ENCODE measurements at regions not wholly inside any gene's neighbourhood (a gene's known extent, or its start where the extent isn't known, plus 50 kb on each side); places are given as distances from the start of the nearest gene placed in this dataset.

- H3K27me3 ChIP-seq (ENCODE audit: control insufficient read depth in 1 of 2, insufficient read depth in 2 of 2, low read length in 2 of 2): no peaks in the 10 kb centered on the region
- H3K4me3 ChIP-seq (ENCODE audit: low read depth in 1 of 2, low read length in 2 of 2): no peak overlapping the region
- no peak overlapping the region for H3K27ac ChIP-seq (ENCODE audit: low read depth, low read length)
These were observed 290.7 kb upstream of the IL12B start for GRCh38 chr5:159620853-159621540.

GRCh38 chr5:159628703-159629102, 287.6 kb upstream of the ADRA1B start:
- H3K4me1 ChIP-seq (ENCODE audit: control insufficient read depth in 1 of 2, insufficient read depth in 2 of 2, low read length in 2 of 2): no peaks in the 10 kb centered on the region
- H3K36me3 ChIP-seq (ENCODE audit: control insufficient read depth in 1 of 2, insufficient read depth in 2 of 2, low read length in 2 of 2): no peaks in the 10 kb centered on the region
- no peak overlapping the region for H3K4me3 ChIP-seq (ENCODE audit: low read depth in 1 of 2, low read length in 2 of 2)
- no peaks in the 10 kb centered on the region for H3K9me3 ChIP-seq (ENCODE audit: control insufficient read depth in 1 of 2, low read length in 2 of 2)
- no peak overlapping the region for H3K27ac ChIP-seq (ENCODE audit: low read depth, low read length)
- H3K27me3 ChIP-seq (ENCODE audit: control insufficient read depth in 1 of 2, insufficient read depth in 2 of 2, low read length in 2 of 2): no peaks in the 10 kb centered on the region
- no peak overlapping the region for H3K9ac ChIP-seq (ENCODE audit: low read depth in 1 of 2, low read length in 2 of 2)

More at GRCh38 chr5:159620853-159621540, 290.7 kb upstream of the IL12B start:
- Histone ChIP-seq H3K36me3 (ENCODE audit: control insufficient read depth in 1 of 2, insufficient read depth in 2 of 2, low read length in 2 of 2) (no peaks in the 10 kb centered on the region), H3K9ac (ENCODE audit: low read depth in 1 of 2, low read length in 2 of 2) (no peak overlapping the region), H3K4me1 (ENCODE audit: control insufficient read depth in 1 of 2, insufficient read depth in 2 of 2, low read length in 2 of 2) (no peaks in the 10 kb centered on the region), H3K9me3 (ENCODE audit: control insufficient read depth in 1 of 2, low read length in 2 of 2) (no peaks in the 10 kb centered on the region)

GRCh38 chr5:159629158-159629557, 287.1 kb upstream of the ADRA1B start:
- no peaks in the 10 kb centered on the region for H3K9me3 ChIP-seq (ENCODE audit: control insufficient read depth in 1 of 2, low read length in 2 of 2)
- no peaks in the 10 kb centered on the region for H3K27me3 ChIP-seq (ENCODE audit: control insufficient read depth in 1 of 2, insufficient read depth in 2 of 2, low read length in 2 of 2)
- no peak overlapping the region for H3K4me3 ChIP-seq (ENCODE audit: low read depth in 1 of 2, low read length in 2 of 2)
- no peak overlapping the region for H3K9ac ChIP-seq (ENCODE audit: low read depth in 1 of 2, low read length in 2 of 2)
- H3K27ac ChIP-seq (ENCODE audit: low read depth, low read length): no peak overlapping the region
- H3K36me3 ChIP-seq (ENCODE audit: control insufficient read depth in 1 of 2, insufficient read depth in 2 of 2, low read length in 2 of 2): no peaks in the 10 kb centered on the region
- no peaks in the 10 kb centered on the region for H3K4me1 ChIP-seq (ENCODE audit: control insufficient read depth in 1 of 2, insufficient read depth in 2 of 2, low read length in 2 of 2)

- Histone ChIP-seq H3K9me3 (ENCODE audit: control insufficient read depth in 1 of 2, low read length in 2 of 2) (no peaks in the 10 kb centered on the region), H3K4me3 (ENCODE audit: low read depth in 1 of 2, low read length in 2 of 2) (no peak overlapping the region), H3K36me3 (ENCODE audit: control insufficient read depth in 1 of 2, insufficient read depth in 2 of 2, low read length in 2 of 2) (no peaks in the 10 kb centered on the region), H3K27me3 (ENCODE audit: control insufficient read depth in 1 of 2, insufficient read depth in 2 of 2, low read length in 2 of 2) (no peaks in the 10 kb centered on the region), H3K27ac (ENCODE audit: low read depth, low read length) (no peak overlapping the region), H3K4me1 (ENCODE audit: control insufficient read depth in 1 of 2, insufficient read depth in 2 of 2, low read length in 2 of 2) (no peaks in the 10 kb centered on the region), H3K9ac (ENCODE audit: low read depth in 1 of 2, low read length in 2 of 2) (no peak overlapping the region)
These were observed 285.7 kb upstream of the ADRA1B start for GRCh38 chr5:159630545-159630944.

- Histone ChIP-seq H3K36me3 (ENCODE audit: control insufficient read depth in 1 of 2, insufficient read depth in 2 of 2, low read length in 2 of 2) (no peaks in the 10 kb centered on the region), H3K4me1 (ENCODE audit: control insufficient read depth in 1 of 2, insufficient read depth in 2 of 2, low read length in 2 of 2) (no peaks in the 10 kb centered on the region), H3K9ac (ENCODE audit: low read depth in 1 of 2, low read length in 2 of 2) (no peak overlapping the region), H3K27ac (ENCODE audit: low read depth, low read length) (no peak overlapping the region), H3K9me3 (ENCODE audit: control insufficient read depth in 1 of 2, low read length in 2 of 2) (no peaks in the 10 kb centered on the region), H3K27me3 (ENCODE audit: control insufficient read depth in 1 of 2, insufficient read depth in 2 of 2, low read length in 2 of 2) (no peaks in the 10 kb centered on the region), H3K4me3 (ENCODE audit: low read depth in 1 of 2, low read length in 2 of 2) (no peak overlapping the region)
These were observed 285.3 kb upstream of the ADRA1B start for GRCh38 chr5:159631001-159631400.

- H3K27ac ChIP-seq (ENCODE audit: low read depth, low read length): no peak overlapping the region
- H3K36me3 ChIP-seq (ENCODE audit: control insufficient read depth in 1 of 2, insufficient read depth in 2 of 2, low read length in 2 of 2): no peaks in the 10 kb centered on the region
These were observed 283.4 kb upstream of the ADRA1B start for GRCh38 chr5:159632866-159633265.

GRCh38 chr5:159638481-159638880, 277.8 kb upstream of the ADRA1B start:
- Histone ChIP-seq H3K27ac (ENCODE audit: low read depth, low read length) (no peak overlapping the region), H3K36me3 (ENCODE audit: control insufficient read depth in 1 of 2, insufficient read depth in 2 of 2, low read length in 2 of 2) (no peaks in the 10 kb centered on the region), H3K4me3 (ENCODE audit: low read depth in 1 of 2, low read length in 2 of 2) (no peak overlapping the region), H3K9me3 (ENCODE audit: control insufficient read depth in 1 of 2, low read length in 2 of 2) (no peaks in the 10 kb centered on the region), H3K9ac (ENCODE audit: low read depth in 1 of 2, low read length in 2 of 2) (no peak overlapping the region), H3K4me1 (ENCODE audit: control insufficient read depth in 1 of 2, insufficient read depth in 2 of 2, low read length in 2 of 2) (no peaks in the 10 kb centered on the region), H3K27me3 (ENCODE audit: control insufficient read depth in 1 of 2, insufficient read depth in 2 of 2, low read length in 2 of 2) (no peaks in the 10 kb centered on the region)

More at GRCh38 chr5:159632866-159633265, 283.4 kb upstream of the ADRA1B start:
- Histone ChIP-seq H3K9me3 (ENCODE audit: control insufficient read depth in 1 of 2, low read length in 2 of 2) (no peaks in the 10 kb centered on the region), H3K4me3 (ENCODE audit: low read depth in 1 of 2, low read length in 2 of 2) (no peak overlapping the region), H3K27me3 (ENCODE audit: control insufficient read depth in 1 of 2, insufficient read depth in 2 of 2, low read length in 2 of 2) (no peaks in the 10 kb centered on the region), H3K9ac (ENCODE audit: low read depth in 1 of 2, low read length in 2 of 2) (no peak overlapping the region), H3K4me1 (ENCODE audit: control insufficient read depth in 1 of 2, insufficient read depth in 2 of 2, low read length in 2 of 2) (no peaks in the 10 kb centered on the region)

GRCh38 chr5:159638954-159639559, 277.2 kb upstream of the ADRA1B start:
- no peak overlapping the region for H3K27ac ChIP-seq (ENCODE audit: low read depth, low read length)
- H3K9me3 ChIP-seq (ENCODE audit: control insufficient read depth in 1 of 2, low read length in 2 of 2): no peaks in the 10 kb centered on the region
- no peak overlapping the region for H3K9ac ChIP-seq (ENCODE audit: low read depth in 1 of 2, low read length in 2 of 2)
- no peak overlapping the region for H3K4me3 ChIP-seq (ENCODE audit: low read depth in 1 of 2, low read length in 2 of 2)
- H3K4me1 ChIP-seq (ENCODE audit: control insufficient read depth in 1 of 2, insufficient read depth in 2 of 2, low read length in 2 of 2): no peaks in the 10 kb centered on the region
- H3K36me3 ChIP-seq (ENCODE audit: control insufficient read depth in 1 of 2, insufficient read depth in 2 of 2, low read length in 2 of 2): no peaks in the 10 kb centered on the region
- no peaks in the 10 kb centered on the region for H3K27me3 ChIP-seq (ENCODE audit: control insufficient read depth in 1 of 2, insufficient read depth in 2 of 2, low read length in 2 of 2)

GRCh38 chr5:159639590-159639989, 276.7 kb upstream of the ADRA1B start:
- H3K9ac ChIP-seq (ENCODE audit: low read depth in 1 of 2, low read length in 2 of 2): no peak overlapping the region
- H3K27me3 ChIP-seq (ENCODE audit: control insufficient read depth in 1 of 2, insufficient read depth in 2 of 2, low read length in 2 of 2): no peaks in the 10 kb centered on the region
- H3K9me3 ChIP-seq (ENCODE audit: control insufficient read depth in 1 of 2, low read length in 2 of 2): no peaks in the 10 kb centered on the region
- H3K4me3 ChIP-seq (ENCODE audit: low read depth in 1 of 2, low read length in 2 of 2): no peak overlapping the region
- H3K4me1 ChIP-seq (ENCODE audit: control insufficient read depth in 1 of 2, insufficient read depth in 2 of 2, low read length in 2 of 2): no peaks in the 10 kb centered on the region
- no peaks in the 10 kb centered on the region for H3K36me3 ChIP-seq (ENCODE audit: control insufficient read depth in 1 of 2, insufficient read depth in 2 of 2, low read length in 2 of 2)
- H3K27ac ChIP-seq (ENCODE audit: low read depth, low read length): no peak overlapping the region

GRCh38 chr5:159640446-159640845, 275.8 kb upstream of the ADRA1B start:
- Histone ChIP-seq H3K27ac (ENCODE audit: low read depth, low read length) (no peak overlapping the region), H3K4me3 (ENCODE audit: low read depth in 1 of 2, low read length in 2 of 2) (no peak overlapping the region), H3K36me3 (ENCODE audit: control insufficient read depth in 1 of 2, insufficient read depth in 2 of 2, low read length in 2 of 2) (no peaks in the 10 kb centered on the region)

More at GRCh38 chr5:159640446-159640845, 275.8 kb upstream of the ADRA1B start:
- Histone ChIP-seq H3K4me1 (ENCODE audit: control insufficient read depth in 1 of 2, insufficient read depth in 2 of 2, low read length in 2 of 2) (no peaks in the 10 kb centered on the region), H3K9ac (ENCODE audit: low read depth in 1 of 2, low read length in 2 of 2) (no peak overlapping the region), H3K9me3 (ENCODE audit: control insufficient read depth in 1 of 2, low read length in 2 of 2) (no peaks in the 10 kb centered on the region), H3K27me3 (ENCODE audit: control insufficient read depth in 1 of 2, insufficient read depth in 2 of 2, low read length in 2 of 2) (no peaks in the 10 kb centered on the region)

Data from duodenal mucosa (tissue), 2 donors.